OCI-LY1 (cell line): ENCODE measurements at regions not wholly inside any gene's neighbourhood (a gene's known extent, or its start where the extent isn't known, plus 50 kb on each side); places are given as distances from the start of the nearest gene placed in this dataset.

Experiments
- EZH2 ChIP-seq: fragments of 200-600 bp; sonication (generic), shearing (Covaris generic); IDR thresholded peaks from 2 replicates; pipeline ENCODE4 v1.8.0; 2017; ENCODE audit warnings: borderline replicate concordance, mixed run types, mild to moderate bottlenecking, antibody characterized with exemption, low read length, moderate library complexity, mixed read lengths
- TF ChIP-seq, protein P1 (sequence below): fragments of 200-600 bp; sonication (generic), shearing (Covaris generic); IDR thresholded peaks from 2 replicates; pipeline ENCODE4 v1.5.1; 2017; ENCODE audit warnings: mild to moderate bottlenecking, antibody characterized with exemption, low read length, moderate library complexity, mixed read lengths

DNA sequence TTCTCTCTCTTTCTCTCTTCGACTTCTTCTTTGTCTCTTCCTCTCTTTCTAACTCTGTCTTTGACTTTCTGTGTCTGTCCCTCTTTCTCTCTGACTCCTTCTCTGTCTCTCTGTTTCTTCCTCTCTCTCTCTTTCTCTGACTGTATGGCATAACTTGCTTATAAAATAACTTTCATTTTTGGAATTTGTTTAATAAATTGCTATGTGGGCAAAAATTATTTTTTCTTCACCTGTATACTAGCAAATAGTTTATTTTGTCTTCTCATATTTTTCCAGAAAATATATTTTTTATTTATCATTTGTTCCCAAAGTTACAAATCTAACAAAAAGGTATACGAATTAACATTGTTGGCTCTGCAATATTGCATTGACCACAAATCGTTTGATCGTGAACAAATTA, 305.7 kb upstream of the FAM98A start:
- TF ChIP-seq, protein P1, sequence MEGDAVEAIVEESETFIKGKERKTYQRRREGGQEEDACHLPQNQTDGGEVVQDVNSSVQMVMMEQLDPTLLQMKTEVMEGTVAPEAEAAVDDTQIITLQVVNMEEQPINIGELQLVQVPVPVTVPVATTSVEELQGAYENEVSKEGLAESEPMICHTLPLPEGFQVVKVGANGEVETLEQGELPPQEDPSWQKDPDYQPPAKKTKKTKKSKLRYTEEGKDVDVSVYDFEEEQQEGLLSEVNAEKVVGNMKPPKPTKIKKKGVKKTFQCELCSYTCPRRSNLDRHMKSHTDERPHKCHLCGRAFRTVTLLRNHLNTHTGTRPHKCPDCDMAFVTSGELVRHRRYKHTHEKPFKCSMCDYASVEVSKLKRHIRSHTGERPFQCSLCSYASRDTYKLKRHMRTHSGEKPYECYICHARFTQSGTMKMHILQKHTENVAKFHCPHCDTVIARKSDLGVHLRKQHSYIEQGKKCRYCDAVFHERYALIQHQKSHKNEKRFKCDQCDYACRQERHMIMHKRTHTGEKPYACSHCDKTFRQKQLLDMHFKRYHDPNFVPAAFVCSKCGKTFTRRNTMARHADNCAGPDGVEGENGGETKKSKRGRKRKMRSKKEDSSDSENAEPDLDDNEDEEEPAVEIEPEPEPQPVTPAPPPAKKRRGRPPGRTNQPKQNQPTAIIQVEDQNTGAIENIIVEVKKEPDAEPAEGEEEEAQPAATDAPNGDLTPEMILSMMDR, result no peak
- TF ChIP-seq EZH2, result no peak
